Prostate gland (tissue), 2 donors: ENCODE measurements at regions not wholly inside any gene's neighbourhood (a gene's known extent, or its start where the extent isn't known, plus 50 kb on each side); places are given as distances from the start of the nearest gene placed in this dataset.

Experiments
- DNase-seq: peaks from one replicate; pipeline ENCODE4 v3.0.0-alpha.2; 2019; ENCODE audit warnings: low spot score
- H3K27ac ChIP-seq, 2 donors: fragments of 200-600 bp; sonication (generic); 2 replicates each; pipeline ENCODE4 v1.5.1; 2017 to 2019
- H3K27me3 ChIP-seq: fragments of 200-600 bp; sonication (generic); replicated peaks from 2 replicates; pipeline ENCODE4 v1.5.1; 2019; ENCODE audit not compliant: insufficient read depth
- H3K36me3 ChIP-seq, 2 donors: fragments of 200-600 bp; sonication (generic); 1 replicate in 1 of 2; 2 replicates in 1 of 2; pipeline versions ENCODE4 v1.5.1 to v1.8.1; 2017 to 2019
- H3K4me1 ChIP-seq: fragments of 200-600 bp; sonication (generic); replicated peaks from 2 replicates; pipeline ENCODE4 v1.5.1; 2019
- H3K4me3 ChIP-seq, 2 donors: fragments of 200-600 bp; sonication (generic); 2 replicates each; pipeline ENCODE4 v1.5.1; 2017 to 2019
- H3K9me3 ChIP-seq: fragments of 200-600 bp; sonication (generic); 2 replicates; pipeline ENCODE4 v1.5.1; 2017
- CTCF ChIP-seq, 4 experiments: fragments of 200-600 bp in 2 of 4; fragments of 450-650 bp in 2 of 4; sonication (generic) in 2 of 4; IDR thresholded peaks; 1 replicate in 3 of 4; 2 replicates in 1 of 4; pipeline ENCODE4 v1.5.1; 2016 to 2019; ENCODE audit warnings: antibody characterized with exemption in 4 of 4, mild to moderate bottlenecking in 2 of 4, moderate library complexity in 2 of 4
- POLR2A ChIP-seq: fragments of 450-650 bp; IDR thresholded peaks from one replicate; pipeline ENCODE4 v1.6.1; 2016; ENCODE audit warnings: antibody characterized with exemption, mild to moderate bottlenecking
- POLR2AphosphoS5 ChIP-seq: sonication (generic); formaldehyde crosslinking; IDR thresholded peaks from one replicate; pipeline ENCODE4 v1.6.1; 2017; ENCODE audit warnings: antibody characterized with exemption
- WGBS: methylation state at CpG from one replicate; pipeline ENCODE4 v1.1.5; 2018; 5-methylcytosine and 5-hydroxymethylcytosine counted together
- intact Hi-C: fragments of 100-400 bp; cut with DNase I; formaldehyde crosslinking; loops from one replicate; pipeline ENCODE4 v1.14.2; 2022

- Histone ChIP-seq H3K36me3 (no peaks in the 10 kb centered on the region), H3K27ac (no peak overlapping the region), H3K27me3 (no peaks in the 10 kb centered on the region), H3K9me3 (no peaks in the 10 kb centered on the region), H3K4me3 (no peak overlapping the region), H3K4me1 (no peaks in the 10 kb centered on the region)
- WGBS: 77% methylated on average over 7 of the region's 7 CpGs
- intact Hi-C loops: no loop called here
- TF ChIP-seq POLR2A (no peak), CTCF (IDR thresholded peaks at IDR 0.05) (no peak), POLR2AphosphoS5 (no peak)
- DNase-seq: no peak
Observed at GRCh38 chr2:235301202-235302076, 192.4 kb upstream of the AGAP1 start.

GRCh38 chr2:235302263-235302662, 191.6 kb upstream of the AGAP1 start:
- H3K9me3 ChIP-seq: no peaks in the 10 kb centered on the region
- no peak overlapping the region for H3K4me3 ChIP-seq
- no peak overlapping the region for H3K27ac ChIP-seq
- 82% methylated on average over 9 of the region's 9 CpGs for WGBS
- no peaks in the 10 kb centered on the region for H3K27me3 ChIP-seq
- no peak for DNase-seq
- no peak for TF ChIP-seq POLR2AphosphoS5
- no peak for TF ChIP-seq POLR2A
- H3K4me1 ChIP-seq: no peaks in the 10 kb centered on the region
- no peaks in the 10 kb centered on the region for H3K36me3 ChIP-seq
- intact Hi-C loops: no loop called here

GRCh38 chr2:235303499-235304291, 190.1 kb upstream of the AGAP1 start:
- no peaks in the 10 kb centered on the region for H3K4me1 ChIP-seq
- H3K9me3 ChIP-seq: no peaks in the 10 kb centered on the region
- TF ChIP-seq POLR2AphosphoS5 (no peak), CTCF (IDR thresholded peaks at IDR 0.05) (no peak), POLR2A (no peak)
- no peaks in the 10 kb centered on the region for H3K36me3 ChIP-seq
- intact Hi-C loops: no loop called here
- 81% methylated on average over 18 of the region's 18 CpGs for WGBS
- H3K27me3 ChIP-seq: no peaks in the 10 kb centered on the region
- DNase-seq: no peak
- no peak overlapping the region for H3K4me3 ChIP-seq
- no peak overlapping the region for H3K27ac ChIP-seq

GRCh38 chr2:235305678-235306077, 188.2 kb upstream of the AGAP1 start:
- no peak for TF ChIP-seq POLR2A
- TF ChIP-seq CTCF (IDR thresholded peaks at IDR 0.05): no peak
- TF ChIP-seq POLR2AphosphoS5: no peak
- no peaks in the 10 kb centered on the region for H3K9me3 ChIP-seq
- WGBS: 77% methylated on average over 6 of the region's 6 CpGs
- H3K27me3 ChIP-seq: no peaks in the 10 kb centered on the region
- no peaks in the 10 kb centered on the region for H3K36me3 ChIP-seq
- intact Hi-C loops: no loop called here
- H3K27ac ChIP-seq: no peak overlapping the region
- no peaks in the 10 kb centered on the region for H3K4me1 ChIP-seq
- no peak overlapping the region for H3K4me3 ChIP-seq
- DNase-seq: no peak

GRCh38 chr2:235311044-235311443, 182.8 kb upstream of the AGAP1 start:
- Histone ChIP-seq H3K36me3 (no peaks in the 10 kb centered on the region), H3K27ac (no peak overlapping the region), H3K4me3 (no peak overlapping the region), H3K27me3 (no peaks in the 10 kb centered on the region), H3K4me1 (no peaks in the 10 kb centered on the region), H3K9me3 (no peaks in the 10 kb centered on the region)
- TF ChIP-seq POLR2AphosphoS5: no peak
- TF ChIP-seq POLR2A: no peak
- no peak for TF ChIP-seq CTCF (IDR thresholded peaks at IDR 0.05)
- WGBS: 99% methylated on average over 4 of the region's 4 CpGs
- no peak for DNase-seq
- intact Hi-C loops: no loop called here
